Fibroblast of pulmonary artery (primary cell): ENCODE measurements at regions not wholly inside any gene's neighbourhood (a gene's known extent, or its start where the extent isn't known, plus 50 kb on each side); places are given as distances from the start of the nearest gene placed in this dataset.

Experiments used
- DNase-seq: peaks from one replicate; pipeline ENCODE4 v3.0.0-alpha.2; 2010; ENCODE audit warnings: low read depth
- H3K4me3 ChIP-seq: replicated peaks from 2 replicates; pipeline ENCODE4 v1.5.1; 2011; ENCODE audit warnings: low read depth, mild to moderate bottlenecking, control low read depth, low read length, moderate library complexity
- TF ChIP-seq, protein P1 (sequence below): IDR thresholded peaks from 2 replicates; pipeline ENCODE4 v1.5.1; 2011; ENCODE audit warnings: mild to moderate bottlenecking, control low read depth, low read length, inconsistent platforms; ENCODE audit errors: missing control alignments

DNA sequence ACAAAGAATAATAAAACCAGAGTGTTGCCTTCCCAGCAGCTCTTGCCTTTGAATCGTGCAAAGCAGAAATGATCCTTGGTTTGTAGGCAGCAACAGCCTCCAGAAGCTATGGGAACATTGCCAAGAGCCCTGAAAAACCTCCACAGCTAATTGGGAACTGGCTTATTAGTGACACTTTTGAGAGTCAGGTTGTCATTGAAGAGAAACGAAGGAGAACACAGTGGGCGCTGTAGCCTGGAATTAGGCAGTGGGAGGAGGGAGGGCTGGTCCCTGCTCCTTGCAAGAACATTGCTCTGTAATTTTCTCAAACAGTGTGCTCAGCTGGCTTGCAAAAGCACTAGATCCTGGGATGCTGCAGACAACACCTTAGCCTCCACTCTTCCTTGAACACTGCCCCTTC, 331.5 kb upstream of the EMCN start:
- no peak for DNase-seq
- H3K4me3 ChIP-seq = no peak overlapping the region
- TF ChIP-seq, protein P1, sequence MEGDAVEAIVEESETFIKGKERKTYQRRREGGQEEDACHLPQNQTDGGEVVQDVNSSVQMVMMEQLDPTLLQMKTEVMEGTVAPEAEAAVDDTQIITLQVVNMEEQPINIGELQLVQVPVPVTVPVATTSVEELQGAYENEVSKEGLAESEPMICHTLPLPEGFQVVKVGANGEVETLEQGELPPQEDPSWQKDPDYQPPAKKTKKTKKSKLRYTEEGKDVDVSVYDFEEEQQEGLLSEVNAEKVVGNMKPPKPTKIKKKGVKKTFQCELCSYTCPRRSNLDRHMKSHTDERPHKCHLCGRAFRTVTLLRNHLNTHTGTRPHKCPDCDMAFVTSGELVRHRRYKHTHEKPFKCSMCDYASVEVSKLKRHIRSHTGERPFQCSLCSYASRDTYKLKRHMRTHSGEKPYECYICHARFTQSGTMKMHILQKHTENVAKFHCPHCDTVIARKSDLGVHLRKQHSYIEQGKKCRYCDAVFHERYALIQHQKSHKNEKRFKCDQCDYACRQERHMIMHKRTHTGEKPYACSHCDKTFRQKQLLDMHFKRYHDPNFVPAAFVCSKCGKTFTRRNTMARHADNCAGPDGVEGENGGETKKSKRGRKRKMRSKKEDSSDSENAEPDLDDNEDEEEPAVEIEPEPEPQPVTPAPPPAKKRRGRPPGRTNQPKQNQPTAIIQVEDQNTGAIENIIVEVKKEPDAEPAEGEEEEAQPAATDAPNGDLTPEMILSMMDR = no peak

DNA sequence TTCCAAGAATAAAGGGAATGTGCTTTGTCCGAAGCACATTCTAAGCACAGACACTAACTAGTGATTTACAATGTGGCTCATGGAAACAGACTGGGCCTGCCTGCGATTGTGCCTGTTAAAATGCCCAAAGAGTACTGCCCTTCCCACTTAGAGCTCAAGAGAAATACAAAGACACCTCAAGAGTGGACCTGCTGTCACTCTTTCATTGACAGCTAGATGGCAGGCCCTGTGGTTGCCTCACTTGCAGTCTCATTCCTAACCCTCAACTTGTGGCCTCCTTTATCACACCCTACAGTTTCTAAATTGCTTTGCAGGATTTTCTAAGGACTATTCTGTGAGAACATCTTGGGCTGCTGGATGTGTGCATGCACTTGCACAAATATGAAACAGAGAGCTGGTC, 331.0 kb upstream of the EMCN start:
- TF ChIP-seq, protein P1 = no peak
- DNase-seq = no peak
- no peak overlapping the region for H3K4me3 ChIP-seq

DNA sequence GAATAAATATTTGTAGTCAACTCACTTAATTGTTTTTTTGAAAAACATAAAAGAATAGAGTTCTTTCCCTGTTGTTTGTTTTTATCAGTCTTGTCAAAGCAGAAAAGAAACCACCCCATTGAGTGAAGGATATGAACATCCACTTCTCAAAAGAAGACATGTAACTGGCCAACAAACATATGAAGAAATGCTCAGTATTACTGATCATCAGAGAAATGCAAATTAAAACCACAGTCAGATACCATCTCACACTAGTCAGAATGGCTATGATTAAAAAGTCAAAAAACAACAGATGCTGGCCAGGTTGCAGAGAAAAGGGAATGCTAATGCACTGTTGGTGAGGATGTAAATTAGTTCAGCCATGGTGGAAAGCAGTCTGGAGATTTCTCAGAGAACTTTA, 326.1 kb upstream of the EMCN start:
- no peak overlapping the region for H3K4me3 ChIP-seq
- no peak for DNase-seq
- TF ChIP-seq, protein P1 = no peak

DNA sequence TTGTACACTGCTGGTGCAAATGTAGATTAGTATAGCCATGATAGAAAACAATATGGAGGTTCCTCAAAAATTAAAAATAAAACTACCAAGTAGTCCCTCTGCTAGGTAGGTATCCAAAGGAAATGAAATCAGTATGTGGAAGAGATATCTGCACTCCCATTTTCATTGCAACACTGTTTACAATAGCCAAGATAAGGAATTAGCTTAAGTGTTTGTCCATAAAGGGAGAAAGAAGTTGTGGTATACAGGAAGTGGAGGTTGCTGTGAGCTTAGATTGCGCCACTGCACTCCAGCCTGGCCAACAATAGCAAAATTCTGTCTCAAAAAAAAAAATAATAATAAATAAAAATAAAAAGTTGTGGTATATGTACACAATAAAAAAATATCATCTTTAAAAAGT, 325.0 kb upstream of the EMCN start:
- no peak overlapping the region for H3K4me3 ChIP-seq
- TF ChIP-seq, protein P1 = no peak
- peak; percentile 84 for DNase-seq

DNA sequence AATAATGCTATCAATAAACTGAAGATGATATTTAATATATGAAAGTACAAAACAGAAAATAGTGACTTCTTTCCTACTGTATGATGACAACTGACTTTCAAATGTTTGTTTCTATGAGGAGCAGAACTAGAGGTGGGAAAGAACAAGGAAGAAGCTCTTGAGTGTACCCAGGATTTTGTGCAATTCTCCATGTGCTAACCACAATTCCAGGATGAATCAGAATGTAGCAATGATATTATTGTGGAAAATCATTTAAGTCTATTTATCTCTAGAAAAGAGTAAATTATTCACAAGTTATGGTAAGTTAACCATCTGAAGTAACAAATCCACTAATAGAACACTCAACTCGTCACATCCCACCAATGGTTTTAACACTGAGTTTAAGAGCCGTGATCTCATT, 324.1 kb upstream of the EMCN start:
- H3K4me3 ChIP-seq = no peak overlapping the region
- TF ChIP-seq, protein P1 = no peak
- peak; percentile 53 for DNase-seq

DNA sequence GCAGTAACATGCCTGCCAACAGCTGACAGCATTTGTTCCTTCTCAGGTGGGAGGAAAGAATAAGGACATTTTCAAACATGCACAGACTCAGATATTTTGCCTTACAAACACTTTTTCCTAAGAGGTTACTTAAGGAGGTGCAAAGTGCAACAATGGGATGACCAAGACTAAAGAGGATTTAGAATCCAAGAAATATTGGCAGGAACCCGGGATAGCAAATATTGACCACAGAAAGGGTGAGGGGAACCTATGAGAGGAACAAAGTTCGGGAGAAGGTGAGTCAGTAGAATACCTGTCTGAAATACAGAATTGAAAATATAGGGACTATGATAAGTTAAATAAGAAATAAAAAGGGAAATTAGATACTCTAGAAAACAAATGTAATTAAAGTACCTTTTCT, 321.9 kb upstream of the EMCN start:
- TF ChIP-seq, protein P1 = no peak
- no peak for DNase-seq

DNA sequence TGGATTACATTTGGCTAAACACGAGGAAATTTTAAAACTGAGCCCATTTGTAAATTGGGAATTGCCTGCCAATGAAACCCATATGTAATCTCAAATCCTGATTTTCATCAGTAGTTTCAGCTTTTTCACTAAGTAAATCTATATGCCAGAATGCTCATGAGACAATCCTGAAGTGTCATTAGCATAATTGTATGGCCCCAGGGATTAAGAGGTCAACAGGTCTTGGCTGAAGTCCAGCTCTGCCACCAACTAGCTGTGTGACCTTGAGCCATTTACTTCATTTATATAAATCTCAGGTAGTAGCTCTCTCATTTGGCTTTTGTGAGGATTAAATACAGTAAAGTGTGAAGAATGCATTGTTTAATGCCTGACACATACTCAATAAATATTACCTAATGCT, 320.5 kb upstream of the EMCN start:
- TF ChIP-seq, protein P1 = no peak
- no peak for DNase-seq
- no peak overlapping the region for H3K4me3 ChIP-seq

More for the DNA sequence above, 321.9 kb upstream of the EMCN start:
- no peak overlapping the region for H3K4me3 ChIP-seq
